Cardiac muscle cell (in vitro differentiated cells and primary cell): ENCODE measurements at regions not wholly inside any gene's neighbourhood (a gene's known extent, or its start where the extent isn't known, plus 50 kb on each side); places are given as distances from the start of the nearest gene placed in this dataset.
A peak's percentile ranks its signal among the peaks of the same experiment; 100 is the strongest.

ENCODE experiments used
- DNase-seq, 2 donors: peaks; one replicate each; pipeline versions ENCODE4 v3.0.0 to v3.0.0-alpha.2; 2010 to 2017; ENCODE audit warnings: low read depth in 1 of 2, low spot score in 1 of 2
- H3K27ac ChIP-seq: fragments of 200-600 bp; sonication (generic); 2 replicates; pipeline ENCODE4 v1.5.1; 2016
- H3K27me3 ChIP-seq: fragments of 200-600 bp; sonication (generic); 2 replicates; pipeline ENCODE4 v1.6.0; 2016; ENCODE audit warnings: control low read depth
- H3K36me3 ChIP-seq: fragments of 200-600 bp; sonication (generic); 2 replicates; pipeline ENCODE4 v1.5.1; 2016; ENCODE audit warnings: control low read depth
- H3K4me1 ChIP-seq: fragments of 200-600 bp; sonication (generic); 2 replicates; pipeline ENCODE4 v1.8.1; 2017; ENCODE audit warnings: low read depth, mild to moderate bottlenecking, mixed run types
- H3K4me3 ChIP-seq: fragments of 200-600 bp; sonication (generic); 2 replicates; pipeline ENCODE4 v1.5.1; 2016; ENCODE audit warnings: mild to moderate bottlenecking
- H3K9me3 ChIP-seq: fragments of 200-600 bp; sonication (generic); 2 replicates; pipeline ENCODE4 v1.5.1; 2017; ENCODE audit warnings: low read depth, mild to moderate bottlenecking, control low read depth
- CTCF ChIP-seq: IDR thresholded peaks from 2 replicates; pipeline ENCODE4 v1.5.1; 2012; ENCODE audit warnings: low read depth, mild to moderate bottlenecking, low read length

GRCh38 chr6:67252663-67253062 lies 1382.4 kb upstream of the ADGRB3 start:
- Histone ChIP-seq H3K4me1 (no peaks in the 10 kb centered on the region), H3K36me3 (no peaks in the 10 kb centered on the region), H3K4me3 (no peak overlapping the region), H3K9me3 (no peaks in the 10 kb centered on the region), H3K27ac (no peak overlapping the region), H3K27me3 (no peaks in the 10 kb centered on the region)
- no peak for TF ChIP-seq CTCF
- DNase-seq = peak in 1 of 2 donors; percentile 1

GRCh38 chr6:67248077-67248476 lies 1387.0 kb upstream of the ADGRB3 start:
- H3K9me3 ChIP-seq = no peaks in the 10 kb centered on the region
- no peak for DNase-seq
- no peaks in the 10 kb centered on the region for H3K27me3 ChIP-seq
- no peaks in the 10 kb centered on the region for H3K36me3 ChIP-seq
- TF ChIP-seq CTCF = no peak
- no peak overlapping the region for H3K4me3 ChIP-seq
- no peaks in the 10 kb centered on the region for H3K4me1 ChIP-seq
- no peak overlapping the region for H3K27ac ChIP-seq

DNA sequence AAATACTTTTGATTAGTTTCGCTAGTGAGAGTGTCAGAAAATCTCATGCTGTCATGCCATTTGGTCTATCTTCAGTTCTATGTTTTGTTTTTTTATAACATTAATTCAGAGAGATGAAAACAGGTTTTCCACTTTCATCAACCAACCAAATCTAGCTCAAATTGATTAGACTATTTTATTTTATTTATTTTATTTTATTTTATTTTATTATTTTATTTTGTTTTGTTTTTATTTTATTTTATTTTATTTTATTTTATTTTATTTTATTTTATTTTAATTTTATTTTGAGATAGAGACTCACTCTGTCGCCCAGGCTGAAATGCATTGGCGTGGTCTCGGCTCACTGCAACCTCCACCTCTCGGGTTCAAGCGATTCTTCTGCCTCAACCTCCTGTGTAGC lies 1391.0 kb upstream of the ADGRB3 start:
- TF ChIP-seq CTCF = no peak
- no peaks in the 10 kb centered on the region for H3K36me3 ChIP-seq
- H3K9me3 ChIP-seq = no peaks in the 10 kb centered on the region
- no peak overlapping the region for H3K4me3 ChIP-seq
- DNase-seq = no peak
- no peaks in the 10 kb centered on the region for H3K4me1 ChIP-seq
- no peaks in the 10 kb centered on the region for H3K27me3 ChIP-seq
- no peak overlapping the region for H3K27ac ChIP-seq

DNA sequence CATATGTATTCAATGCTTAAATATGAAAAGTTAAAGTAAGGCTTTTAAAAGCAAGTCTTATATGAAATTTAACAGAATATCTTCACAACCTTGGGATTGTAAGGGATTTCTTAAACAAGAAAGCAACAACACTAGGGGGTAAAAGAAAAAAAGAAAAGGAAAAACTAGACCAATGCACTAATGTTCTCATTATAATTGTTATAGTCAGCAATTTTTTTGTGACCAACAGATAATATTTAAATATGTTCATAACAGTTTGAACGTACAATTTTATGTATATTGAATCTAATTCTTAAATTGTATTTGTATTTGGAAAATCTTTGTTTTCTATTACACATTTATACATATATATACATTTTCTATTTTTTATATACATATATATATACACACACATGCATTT lies 1397.8 kb upstream of the ADGRB3 start:
- no peaks in the 10 kb centered on the region for H3K27me3 ChIP-seq
- H3K9me3 ChIP-seq = no peaks in the 10 kb centered on the region
- no peaks in the 10 kb centered on the region for H3K36me3 ChIP-seq
- DNase-seq = no peak
- TF ChIP-seq CTCF = no peak
- H3K4me1 ChIP-seq = no peaks in the 10 kb centered on the region
- no peak overlapping the region for H3K4me3 ChIP-seq
- H3K27ac ChIP-seq = no peak overlapping the region

DNA sequence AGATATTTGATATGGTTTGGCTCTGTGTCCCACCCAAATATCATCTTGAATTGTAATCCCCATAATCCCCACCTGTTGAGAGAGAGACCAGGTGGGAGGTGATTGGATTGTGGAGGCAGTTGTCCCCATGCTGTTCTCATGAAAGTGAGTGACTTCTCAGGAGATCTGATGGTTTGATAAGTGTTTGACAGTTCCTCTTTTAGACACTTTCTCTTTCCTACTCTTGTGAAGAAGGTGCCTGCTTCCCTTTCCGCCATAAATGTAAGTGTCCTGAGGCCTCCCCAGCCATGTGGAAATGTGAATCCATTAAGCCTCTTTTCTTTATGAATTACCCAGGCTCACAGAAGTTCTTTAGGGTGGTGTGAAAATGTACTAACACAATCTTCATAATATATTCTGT lies 1404.0 kb upstream of the ADGRB3 start:
- TF ChIP-seq CTCF = no peak
- Histone ChIP-seq H3K9me3 (no peaks in the 10 kb centered on the region), H3K4me3 (no peak overlapping the region), H3K36me3 (no peaks in the 10 kb centered on the region), H3K27ac (no peak overlapping the region), H3K4me1 (no peaks in the 10 kb centered on the region), H3K27me3 (no peaks in the 10 kb centered on the region)
- no peak for DNase-seq

DNA sequence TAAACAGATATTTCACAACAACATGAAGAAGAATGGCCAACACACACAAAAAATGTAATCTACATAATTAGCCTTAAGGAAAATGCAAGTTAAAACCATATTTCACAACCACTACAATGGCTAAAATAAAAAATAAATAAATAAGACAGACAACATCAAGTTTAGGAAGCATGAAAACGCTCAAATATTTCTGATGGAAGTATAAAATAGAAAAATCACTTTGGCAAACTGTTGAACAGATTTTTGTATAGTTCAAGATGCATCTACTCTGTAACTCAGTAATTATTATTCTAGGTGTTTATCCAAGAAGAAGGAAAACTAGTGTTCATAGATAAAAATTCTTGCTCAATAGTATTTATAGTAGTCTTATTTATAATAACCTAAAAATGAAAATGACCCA lies 1410.1 kb upstream of the ADGRB3 start:
- no peak for DNase-seq
- Histone ChIP-seq H3K27ac (no peak overlapping the region), H3K4me3 (no peak overlapping the region), H3K4me1 (no peaks in the 10 kb centered on the region), H3K36me3 (no peaks in the 10 kb centered on the region), H3K9me3 (no peaks in the 10 kb centered on the region), H3K27me3 (no peaks in the 10 kb centered on the region)
- no peak for TF ChIP-seq CTCF
